ENCODE measurements at regions not wholly inside any gene's neighbourhood (a gene's known extent, or its start where the extent isn't known, plus 50 kb on each side); places are given as distances from the start of the nearest gene placed in this dataset.
"Not testable (repeated sequence)": the region's sequence is repeated elsewhere in the genome, so short reads cannot be mapped to it uniquely, and the experiment has no call there.

DNA sequence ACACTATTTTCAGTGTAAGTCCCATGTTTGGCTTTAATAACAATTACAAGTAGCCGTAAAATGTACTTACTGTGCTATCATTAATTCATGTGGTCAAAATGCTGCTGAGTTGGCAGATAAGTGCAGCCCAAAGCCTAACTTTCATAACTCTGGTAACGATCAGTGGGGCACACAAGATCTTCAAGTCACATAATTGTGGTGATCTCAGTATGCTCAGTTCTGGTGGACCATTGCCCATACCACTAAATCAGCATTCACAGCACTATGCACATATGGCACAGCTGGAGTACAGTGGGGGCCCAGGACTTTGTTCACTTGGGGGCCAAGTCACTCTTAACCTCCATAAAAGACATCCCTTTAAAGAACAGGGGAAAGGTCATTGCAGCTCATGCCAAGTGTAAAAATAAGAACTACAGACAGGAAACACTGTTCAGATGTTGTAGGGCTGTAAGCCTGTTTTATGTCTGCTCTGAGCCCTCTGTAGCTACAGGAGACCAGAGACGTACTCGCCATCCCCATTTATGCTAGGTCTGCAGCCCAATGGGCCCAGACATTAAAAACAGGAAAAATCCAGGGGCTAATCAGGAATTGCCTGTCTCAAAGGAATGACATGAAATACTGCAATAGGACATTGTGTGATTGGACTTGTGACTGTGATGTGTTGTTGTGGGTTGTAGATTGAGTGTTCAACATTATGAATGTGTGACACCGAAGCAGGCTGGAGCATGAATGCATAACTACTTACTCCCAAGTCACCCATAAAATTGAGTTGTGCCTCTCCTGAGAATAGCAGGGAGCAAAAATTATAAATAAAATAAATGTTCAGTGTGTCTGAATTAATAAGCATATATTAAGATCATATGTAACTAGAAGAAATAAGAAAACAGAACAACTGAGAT, 282.5 kb upstream of the EPHA3 start:
- Histone ChIP-seq H3K36me3 (ENCODE audit: insufficient read depth, low read length) (no peaks in the 10 kb centered on the region), H2AFZ (ENCODE audit: low read length, unreplicated experiment) (no peak overlapping the region), H3K27me3 (ENCODE audit: insufficient read depth, low read length) (no peaks in the 10 kb centered on the region), H3K4me3 (ENCODE audit: low read depth, low read length) (no peak overlapping the region), H3K79me2 (ENCODE audit: control insufficient read depth, insufficient read depth, low read length, unreplicated experiment) (no peaks in the 10 kb centered on the region), H3K27ac (ENCODE audit: low read depth, low read length) (no peak overlapping the region), H3K4me1 (ENCODE audit: control insufficient read depth, insufficient read depth, low read length, unreplicated experiment) (no peaks in the 10 kb centered on the region)

DNA sequence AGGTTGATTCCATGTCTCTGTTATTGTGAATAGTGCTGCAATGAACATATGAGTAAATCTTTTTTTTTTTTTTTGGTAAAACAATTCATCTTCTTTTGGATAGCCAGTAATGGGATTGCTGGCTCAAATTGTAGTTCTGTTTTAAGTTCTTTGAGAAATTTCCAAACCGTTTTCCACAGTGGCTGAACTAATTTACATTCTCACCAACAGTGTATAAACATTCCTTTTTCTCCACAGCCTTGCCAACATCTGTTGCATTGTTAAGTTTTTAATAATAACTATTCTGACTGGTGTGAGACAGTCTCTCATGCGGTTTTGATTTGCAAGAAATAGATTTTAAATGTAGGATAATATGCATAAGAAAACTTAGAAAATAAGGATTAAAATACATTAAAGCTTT, 279.0 kb upstream of the EPHA3 start:
- no peaks in the 10 kb centered on the region for H3K36me3 ChIP-seq (ENCODE audit: insufficient read depth, low read length)
- no peak overlapping the region for H3K4me3 ChIP-seq (ENCODE audit: low read depth, low read length)
- no peak overlapping the region for H3K27ac ChIP-seq (ENCODE audit: low read depth, low read length)
- H3K4me1 ChIP-seq (ENCODE audit: control insufficient read depth, insufficient read depth, low read length, unreplicated experiment) = no peaks in the 10 kb centered on the region
- no peak overlapping the region for H2AFZ ChIP-seq (ENCODE audit: low read length, unreplicated experiment)
- no peaks in the 10 kb centered on the region for H3K27me3 ChIP-seq (ENCODE audit: insufficient read depth, low read length)
- no peaks in the 10 kb centered on the region for H3K79me2 ChIP-seq (ENCODE audit: control insufficient read depth, insufficient read depth, low read length, unreplicated experiment)

GRCh38 chr3:88852606-88853005, 254.8 kb upstream of the EPHA3 start:
- Histone ChIP-seq H3K79me2 (ENCODE audit: control insufficient read depth, insufficient read depth, low read length, unreplicated experiment) (no peaks in the 10 kb centered on the region), H3K27ac (ENCODE audit: low read depth, low read length) (no peak overlapping the region), H2AFZ (ENCODE audit: low read length, unreplicated experiment) (no peak overlapping the region), H3K36me3 (ENCODE audit: insufficient read depth, low read length) (no peaks in the 10 kb centered on the region), H3K4me3 (ENCODE audit: low read depth, low read length) (no peak overlapping the region), H3K4me1 (ENCODE audit: control insufficient read depth, insufficient read depth, low read length, unreplicated experiment) (no peaks in the 10 kb centered on the region), H3K27me3 (ENCODE audit: insufficient read depth, low read length) (no peaks in the 10 kb centered on the region)

DNA sequence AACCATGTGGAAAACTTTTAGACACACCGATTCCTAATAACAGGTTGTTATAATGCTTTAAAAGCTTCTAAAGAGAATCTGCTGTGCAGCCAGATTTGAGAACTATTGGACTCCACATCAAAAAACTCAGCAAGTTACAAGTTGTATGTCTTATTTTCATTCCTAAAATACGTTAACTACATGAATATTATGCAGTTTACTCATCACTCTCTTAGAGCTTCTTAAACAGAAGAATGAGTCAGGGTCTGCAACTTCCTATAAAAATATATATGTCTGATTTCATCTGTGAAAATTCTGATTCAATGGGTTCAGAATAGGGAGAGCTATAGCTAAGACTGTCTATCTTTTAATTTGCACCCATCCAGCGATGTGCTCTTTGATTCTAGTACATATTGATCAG, 244.2 kb upstream of the EPHA3 start:
- H2AFZ ChIP-seq (ENCODE audit: low read length, unreplicated experiment) = peak overlapping the region; percentile 87
- no peaks in the 10 kb centered on the region for H3K27me3 ChIP-seq (ENCODE audit: insufficient read depth, low read length)
- H3K79me2 ChIP-seq (ENCODE audit: control insufficient read depth, insufficient read depth, low read length, unreplicated experiment) = no peaks in the 10 kb centered on the region
- no peak overlapping the region for H3K4me3 ChIP-seq (ENCODE audit: low read depth, low read length)
- H3K36me3 ChIP-seq (ENCODE audit: insufficient read depth, low read length) = no peaks in the 10 kb centered on the region
- peaks cover 12% of the 10 kb centered on the region for H3K4me1 ChIP-seq (ENCODE audit: control insufficient read depth, insufficient read depth, low read length, unreplicated experiment)
- no peak overlapping the region for H3K27ac ChIP-seq (ENCODE audit: low read depth, low read length)

GRCh38 chr3:88876724-88877123, 230.7 kb upstream of the EPHA3 start:
- no peak overlapping the region for H3K4me3 ChIP-seq (ENCODE audit: low read depth, low read length)
- no peaks in the 10 kb centered on the region for H3K36me3 ChIP-seq (ENCODE audit: insufficient read depth, low read length)
- no peak overlapping the region for H3K27ac ChIP-seq (ENCODE audit: low read depth, low read length)
- H3K79me2 ChIP-seq (ENCODE audit: control insufficient read depth, insufficient read depth, low read length, unreplicated experiment) = no peaks in the 10 kb centered on the region
- no peaks in the 10 kb centered on the region for H3K4me1 ChIP-seq (ENCODE audit: control insufficient read depth, insufficient read depth, low read length, unreplicated experiment)
- H3K27me3 ChIP-seq (ENCODE audit: insufficient read depth, low read length) = no peaks in the 10 kb centered on the region
- H2AFZ ChIP-seq (ENCODE audit: low read length, unreplicated experiment) = no peak overlapping the region

DNA sequence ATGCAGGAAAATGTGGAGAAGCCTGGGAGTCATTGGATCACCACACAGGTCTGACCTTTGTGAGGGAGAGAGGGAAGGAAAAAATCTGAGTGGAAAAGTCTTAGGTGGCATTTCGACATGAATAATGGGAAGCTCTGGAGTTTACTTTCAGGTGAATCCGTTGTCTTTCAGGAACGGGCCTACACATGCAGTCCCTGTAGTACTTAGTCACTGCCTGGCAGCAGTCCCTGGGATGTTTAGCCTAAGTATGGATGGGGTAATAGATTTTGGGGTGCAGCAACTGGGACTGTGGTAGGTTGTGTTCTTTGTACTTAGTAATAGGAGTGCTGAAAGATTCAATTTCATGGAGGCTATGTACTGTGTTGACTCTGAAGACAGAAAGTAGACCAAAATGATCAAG, 227.5 kb upstream of the EPHA3 start:
- no peak overlapping the region for H3K4me3 ChIP-seq (ENCODE audit: low read depth, low read length)
- no peaks in the 10 kb centered on the region for H3K79me2 ChIP-seq (ENCODE audit: control insufficient read depth, insufficient read depth, low read length, unreplicated experiment)
- H3K27me3 ChIP-seq (ENCODE audit: insufficient read depth, low read length) = no peaks in the 10 kb centered on the region
- no peak overlapping the region for H2AFZ ChIP-seq (ENCODE audit: low read length, unreplicated experiment)
- no peaks in the 10 kb centered on the region for H3K4me1 ChIP-seq (ENCODE audit: control insufficient read depth, insufficient read depth, low read length, unreplicated experiment)
- no peaks in the 10 kb centered on the region for H3K36me3 ChIP-seq (ENCODE audit: insufficient read depth, low read length)
- no peak overlapping the region for H3K27ac ChIP-seq (ENCODE audit: low read depth, low read length)

DNA sequence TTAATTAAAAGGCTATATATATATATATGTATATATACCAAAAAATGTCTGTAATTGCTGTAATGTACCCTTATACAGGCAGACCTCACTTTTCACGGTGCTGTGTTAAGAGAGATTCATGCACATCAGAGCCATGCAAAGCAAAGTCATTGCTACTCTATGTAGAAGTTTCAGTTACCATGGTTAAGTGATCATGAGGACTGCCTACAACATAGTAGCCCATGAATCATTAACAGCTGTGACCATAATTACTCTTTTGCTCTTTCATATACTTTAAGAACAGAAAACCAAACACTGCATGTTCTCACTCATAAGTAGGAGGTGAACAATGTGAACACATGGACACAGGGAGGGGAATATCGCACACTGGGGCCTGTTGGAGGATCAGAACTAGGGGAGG, 225.3 kb upstream of the EPHA3 start:
- H2AFZ ChIP-seq (ENCODE audit: low read length, unreplicated experiment) = no peak overlapping the region
- H3K4me3 ChIP-seq (ENCODE audit: low read depth, low read length) = no peak overlapping the region
- no peaks in the 10 kb centered on the region for H3K27me3 ChIP-seq (ENCODE audit: insufficient read depth, low read length)
- no peak overlapping the region for H3K27ac ChIP-seq (ENCODE audit: low read depth, low read length)
- H3K79me2 ChIP-seq (ENCODE audit: control insufficient read depth, insufficient read depth, low read length, unreplicated experiment) = no peaks in the 10 kb centered on the region
- H3K4me1 ChIP-seq (ENCODE audit: control insufficient read depth, insufficient read depth, low read length, unreplicated experiment) = no peaks in the 10 kb centered on the region
- H3K36me3 ChIP-seq (ENCODE audit: insufficient read depth, low read length) = no peaks in the 10 kb centered on the region

DNA sequence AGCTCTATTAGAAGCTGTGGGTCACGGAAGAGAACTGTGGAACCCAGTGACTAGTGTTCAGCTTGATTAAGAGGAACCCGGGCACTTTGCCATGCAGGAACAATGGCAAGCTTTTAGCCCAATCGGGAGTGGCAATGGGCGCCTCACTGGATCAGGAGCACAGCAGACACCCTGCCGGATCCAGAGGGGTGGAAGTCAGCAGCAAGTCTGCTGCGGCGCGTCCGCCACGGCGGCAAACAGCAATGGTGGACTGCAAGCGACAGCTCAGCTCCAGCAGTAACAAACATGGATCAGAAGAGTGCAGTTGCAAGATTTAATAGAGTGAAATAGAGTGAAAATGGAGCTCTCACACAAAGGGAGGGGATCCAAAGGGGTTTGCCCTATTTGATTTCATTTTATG, 220.8 kb upstream of the EPHA3 start:
- H3K4me1 ChIP-seq (ENCODE audit: control insufficient read depth, insufficient read depth, low read length, unreplicated experiment); H2AFZ ChIP-seq (ENCODE audit: low read length, unreplicated experiment); H3K4me3 ChIP-seq (ENCODE audit: low read depth, low read length); H3K27ac ChIP-seq (ENCODE audit: low read depth, low read length); H3K36me3 ChIP-seq (ENCODE audit: insufficient read depth, low read length); H3K79me2 ChIP-seq (ENCODE audit: control insufficient read depth, insufficient read depth, low read length, unreplicated experiment); H3K27me3 ChIP-seq (ENCODE audit: insufficient read depth, low read length): not testable (repeated sequence)

GRCh38 chr3:88896026-88896425, 211.4 kb upstream of the EPHA3 start:
- Histone ChIP-seq H3K4me1 (ENCODE audit: control insufficient read depth, insufficient read depth, low read length, unreplicated experiment) (no peaks in the 10 kb centered on the region), H3K27me3 (ENCODE audit: insufficient read depth, low read length) (no peaks in the 10 kb centered on the region), H3K27ac (ENCODE audit: low read depth, low read length) (no peak overlapping the region), H3K79me2 (ENCODE audit: control insufficient read depth, insufficient read depth, low read length, unreplicated experiment) (no peaks in the 10 kb centered on the region), H2AFZ (ENCODE audit: low read length, unreplicated experiment) (no peak overlapping the region), H3K4me3 (ENCODE audit: low read depth, low read length) (no peak overlapping the region), H3K36me3 (ENCODE audit: insufficient read depth, low read length) (no peaks in the 10 kb centered on the region)

- Histone ChIP-seq H3K4me3 (ENCODE audit: low read depth, low read length) (no peak overlapping the region), H3K79me2 (ENCODE audit: control insufficient read depth, insufficient read depth, low read length, unreplicated experiment) (no peaks in the 10 kb centered on the region), H2AFZ (ENCODE audit: low read length, unreplicated experiment) (peak overlapping the region; percentile 17), H3K4me1 (ENCODE audit: control insufficient read depth, insufficient read depth, low read length, unreplicated experiment) (no peaks in the 10 kb centered on the region), H3K27ac (ENCODE audit: low read depth, low read length) (no peak overlapping the region), H3K36me3 (ENCODE audit: insufficient read depth, low read length) (no peaks in the 10 kb centered on the region), H3K27me3 (ENCODE audit: insufficient read depth, low read length) (no peaks in the 10 kb centered on the region)
Measured at GRCh38 chr3:88912294-88912877, 195.0 kb upstream of the EPHA3 start.

DNA sequence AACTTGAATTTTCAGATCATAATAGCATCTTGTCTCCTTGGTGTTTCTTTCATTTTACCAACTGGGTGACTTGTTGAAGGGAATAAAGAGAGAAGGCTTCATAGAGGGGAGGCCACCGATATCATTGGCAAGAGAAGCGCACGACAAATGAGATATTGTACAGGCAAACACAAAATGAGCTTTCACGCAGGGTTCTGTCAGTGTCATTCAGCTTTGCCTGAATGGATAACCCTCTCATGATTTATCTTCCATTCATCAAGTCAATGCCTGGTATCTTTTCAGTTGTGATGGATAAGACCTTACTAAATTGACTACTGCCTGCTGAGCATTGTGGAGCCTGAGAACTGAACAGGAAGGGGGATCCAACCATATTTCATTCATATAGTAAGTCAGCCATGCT, 188.6 kb upstream of the EPHA3 start:
- Histone ChIP-seq H2AFZ (ENCODE audit: low read length, unreplicated experiment) (no peak overlapping the region), H3K27me3 (ENCODE audit: insufficient read depth, low read length) (no peaks in the 10 kb centered on the region), H3K4me1 (ENCODE audit: control insufficient read depth, insufficient read depth, low read length, unreplicated experiment) (no peaks in the 10 kb centered on the region), H3K4me3 (ENCODE audit: low read depth, low read length) (no peak overlapping the region), H3K27ac (ENCODE audit: low read depth, low read length) (no peak overlapping the region), H3K79me2 (ENCODE audit: control insufficient read depth, insufficient read depth, low read length, unreplicated experiment) (no peaks in the 10 kb centered on the region), H3K36me3 (ENCODE audit: insufficient read depth, low read length) (no peaks in the 10 kb centered on the region)
